Fibroblast of mammary gland (primary cell): ENCODE measurements at regions not wholly inside any gene's neighbourhood (a gene's known extent, or its start where the extent isn't known, plus 50 kb on each side); places are given as distances from the start of the nearest gene placed in this dataset.
A peak's percentile ranks its signal among the peaks of the same experiment; 100 is the strongest.

Experiments
- DNase-seq: peaks from one replicate; pipeline ENCODE4 v3.0.0-alpha.2; 2010; ENCODE audit warnings: low read depth
- H3K4me3 ChIP-seq: 2 replicates; pipeline ENCODE4 v1.5.1; 2011; ENCODE audit warnings: low read depth, mild to moderate bottlenecking, low read length, moderate library complexity; ENCODE audit not compliant: control insufficient read depth
- TF ChIP-seq, protein P1 (sequence below): conservative IDR thresholded peaks from 2 replicates; pipeline ENCODE4 v1.5.1; 2011; ENCODE audit warnings: low read depth, low read length, inconsistent platforms; ENCODE audit not compliant: control insufficient read depth, insufficient read depth

DNA sequence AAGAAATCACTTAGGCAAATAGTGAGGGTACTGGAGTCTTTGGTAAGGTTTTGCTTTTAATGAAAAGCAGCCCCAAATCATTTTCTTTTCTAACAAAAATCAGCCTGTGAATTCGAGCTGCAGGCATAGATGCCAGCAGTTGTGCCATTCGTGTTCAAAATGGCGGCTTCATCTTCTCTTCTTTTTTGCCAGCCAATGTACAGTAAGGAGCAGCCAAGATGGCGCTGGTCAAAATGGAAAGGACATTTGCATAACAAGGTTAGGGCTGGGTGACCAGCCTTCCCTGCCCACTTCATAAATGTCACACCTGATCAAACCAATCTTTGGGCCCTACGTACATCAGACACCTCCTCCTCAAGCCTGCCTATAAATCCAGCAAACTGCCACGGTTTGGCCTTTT lies 100.2 kb upstream of the RGS1 start:
- no peak overlapping the region for H3K4me3 ChIP-seq
- TF ChIP-seq, protein P1, sequence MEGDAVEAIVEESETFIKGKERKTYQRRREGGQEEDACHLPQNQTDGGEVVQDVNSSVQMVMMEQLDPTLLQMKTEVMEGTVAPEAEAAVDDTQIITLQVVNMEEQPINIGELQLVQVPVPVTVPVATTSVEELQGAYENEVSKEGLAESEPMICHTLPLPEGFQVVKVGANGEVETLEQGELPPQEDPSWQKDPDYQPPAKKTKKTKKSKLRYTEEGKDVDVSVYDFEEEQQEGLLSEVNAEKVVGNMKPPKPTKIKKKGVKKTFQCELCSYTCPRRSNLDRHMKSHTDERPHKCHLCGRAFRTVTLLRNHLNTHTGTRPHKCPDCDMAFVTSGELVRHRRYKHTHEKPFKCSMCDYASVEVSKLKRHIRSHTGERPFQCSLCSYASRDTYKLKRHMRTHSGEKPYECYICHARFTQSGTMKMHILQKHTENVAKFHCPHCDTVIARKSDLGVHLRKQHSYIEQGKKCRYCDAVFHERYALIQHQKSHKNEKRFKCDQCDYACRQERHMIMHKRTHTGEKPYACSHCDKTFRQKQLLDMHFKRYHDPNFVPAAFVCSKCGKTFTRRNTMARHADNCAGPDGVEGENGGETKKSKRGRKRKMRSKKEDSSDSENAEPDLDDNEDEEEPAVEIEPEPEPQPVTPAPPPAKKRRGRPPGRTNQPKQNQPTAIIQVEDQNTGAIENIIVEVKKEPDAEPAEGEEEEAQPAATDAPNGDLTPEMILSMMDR: no peak
- no peak for DNase-seq

DNA sequence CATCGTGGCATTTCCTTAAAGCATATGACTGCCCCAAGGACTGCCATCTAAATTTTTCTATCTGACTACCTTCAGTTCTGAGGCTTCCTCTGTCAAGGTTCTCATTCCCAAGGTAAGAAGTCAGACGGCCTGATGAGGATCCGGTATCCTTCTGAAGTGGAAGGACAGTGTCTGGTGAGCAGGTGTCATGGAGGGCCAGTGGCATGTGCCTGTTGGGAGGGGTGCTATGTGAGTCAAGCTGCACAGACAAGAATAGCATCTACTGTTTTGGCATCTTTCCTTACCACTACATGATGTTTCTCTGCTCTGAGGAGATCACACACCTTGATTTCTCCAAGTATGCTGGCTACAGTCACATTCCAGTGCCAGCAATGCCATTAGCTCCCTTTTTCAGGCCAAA lies 99.6 kb upstream of the RGS1 start:
- no peak overlapping the region for H3K4me3 ChIP-seq
- TF ChIP-seq, protein P1: no peak
- DNase-seq: no peak

DNA sequence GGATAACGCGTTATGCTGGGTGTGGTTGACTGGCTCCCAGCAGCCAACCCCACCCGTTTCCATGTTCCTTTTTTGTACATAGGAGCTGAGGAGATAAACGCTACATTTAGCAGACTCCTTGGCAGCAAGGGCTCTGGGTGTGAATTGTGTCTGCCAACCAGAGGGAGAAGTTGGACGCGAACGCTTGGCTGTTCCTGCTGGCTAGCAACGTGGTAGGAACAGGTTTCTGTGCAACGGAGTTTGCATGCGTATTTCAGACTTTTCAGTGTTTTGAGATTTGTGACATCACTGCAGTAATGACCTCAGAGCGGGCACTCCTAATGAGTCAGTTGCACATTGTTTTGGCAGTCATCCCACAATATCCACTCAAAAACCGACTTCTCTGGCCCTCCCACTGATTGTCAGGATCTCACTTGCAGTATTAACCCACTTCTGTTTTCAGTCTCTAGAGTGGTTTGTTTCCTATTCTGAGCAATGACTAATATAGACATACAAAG lies 98.7 kb upstream of the RGS1 start:
- TF ChIP-seq, protein P1: no peak
- DNase-seq: peak; percentile 93
- no peak overlapping the region for H3K4me3 ChIP-seq

DNA sequence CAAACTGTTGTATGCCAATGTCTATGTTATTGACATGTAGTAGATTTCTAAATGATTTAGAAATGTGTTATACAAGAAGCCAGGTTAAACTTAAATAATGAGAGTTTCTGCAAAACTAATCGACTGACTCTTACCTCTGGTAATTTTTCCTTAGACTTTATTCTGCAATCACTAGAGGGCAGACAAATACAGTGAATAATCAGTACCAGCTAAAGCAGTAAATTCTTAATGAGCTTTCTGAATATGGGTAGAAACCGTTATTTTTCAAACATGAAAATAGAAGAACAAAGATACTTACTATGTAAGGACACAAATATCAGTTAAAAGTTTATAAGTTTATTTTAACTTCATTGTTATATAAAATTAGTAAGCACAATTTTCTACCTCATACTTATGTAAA lies 97.9 kb upstream of the RGS1 start:
- H3K4me3 ChIP-seq: no peak overlapping the region
- peak; percentile 78 for DNase-seq
- TF ChIP-seq, protein P1: peak; percentile 59

DNA sequence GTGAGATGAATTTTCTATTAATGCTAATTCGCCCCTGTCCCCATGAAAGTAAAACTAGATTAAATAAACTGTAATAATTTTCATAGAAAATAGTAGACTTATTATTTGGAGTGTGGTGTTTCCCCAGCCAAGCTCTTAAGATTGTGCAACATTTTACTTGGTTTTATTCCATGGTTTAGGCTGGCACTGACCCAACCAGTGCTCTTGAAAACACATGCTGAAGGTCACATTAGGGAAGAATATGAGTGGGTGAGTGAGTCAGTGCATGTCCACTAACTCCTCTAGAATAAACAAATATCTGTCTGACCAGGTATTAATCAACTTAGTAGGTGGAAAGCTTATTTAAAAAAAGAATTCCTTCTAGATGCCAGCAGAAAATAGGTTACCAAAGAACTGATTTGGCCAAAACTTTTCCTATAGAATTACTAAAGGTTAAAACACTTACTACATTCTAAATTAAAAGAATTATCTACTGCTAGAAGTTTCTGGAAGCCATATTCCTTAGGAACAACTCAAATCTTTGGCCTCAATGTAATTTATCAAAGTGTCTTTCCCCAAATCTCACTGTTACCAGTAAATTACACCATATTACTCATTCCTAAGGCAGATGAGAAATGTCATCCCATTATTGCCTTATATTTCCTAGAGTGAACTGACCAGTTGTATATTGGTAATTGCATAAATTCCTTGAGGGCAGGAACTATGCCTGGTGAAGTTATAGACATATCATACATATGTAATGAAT lies 89.7 kb upstream of the RGS1 start:
- DNase-seq: peak; percentile 100
- TF ChIP-seq, protein P1: no peak
- H3K4me3 ChIP-seq: no peak overlapping the region

DNA sequence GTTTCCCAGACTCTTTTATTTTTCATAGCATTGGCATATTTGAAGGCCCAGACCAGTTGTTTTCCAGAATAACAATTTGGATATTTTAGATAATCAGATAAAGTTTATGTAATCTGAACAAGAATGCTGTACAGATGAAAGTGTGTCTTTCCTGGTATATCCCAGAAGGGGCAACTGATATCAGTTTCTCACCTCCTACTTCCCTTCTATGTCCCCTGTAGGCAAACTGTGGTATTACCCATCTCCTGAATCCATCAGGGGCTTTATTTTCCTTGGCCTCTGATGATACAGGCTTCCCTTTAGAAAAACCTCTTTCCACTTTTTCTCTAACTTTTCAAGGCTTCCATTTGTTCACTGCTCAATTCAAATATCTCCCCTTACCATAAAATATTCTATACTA lies 87.5 kb upstream of the RGS1 start:
- no peak overlapping the region for H3K4me3 ChIP-seq
- TF ChIP-seq, protein P1: peak; percentile 20
- DNase-seq: no peak
